GM23338 (cell line): ENCODE measurements at regions not wholly inside any gene's neighbourhood (a gene's known extent, or its start where the extent isn't known, plus 50 kb on each side); places are given as distances from the start of the nearest gene placed in this dataset.

Experiments used
- ATAC-seq: fragments of 200-7000 bp; cut with Tn5 transposase; 3 replicates; pipeline ENCODE4 v1.9.1; 2020
- DNase-seq: peaks from one replicate; pipeline ENCODE4 v3.0.0-alpha.2; 2015; ENCODE audit warnings: low spot score
- H2AFZ ChIP-seq: fragments of 200-600 bp; sonication (generic); 2 replicates; pipeline ENCODE4 v1.8.0; 2016; ENCODE audit warnings: antibody characterized with exemption, mild to moderate bottlenecking, moderate library complexity
- H3F3A ChIP-seq: fragments of 200-600 bp; sonication (generic); replicated peaks from 2 replicates; pipeline ENCODE4 v1.8.0; 2017; ENCODE audit warnings: antibody characterized with exemption, mixed run types, low read depth
- H3K27ac ChIP-seq: fragments of 200-600 bp; sonication (generic); 2 replicates; pipeline ENCODE4 v1.6.1; 2016; ENCODE audit warnings: low read depth
- H3K27me3 ChIP-seq: fragments of 200-600 bp; sonication (generic); 2 replicates; pipeline ENCODE4 v1.8.0; 2016; ENCODE audit warnings: mild to moderate bottlenecking, mixed run types, moderate library complexity; ENCODE audit not compliant: insufficient read depth
- H3K36me3 ChIP-seq: fragments of 200-600 bp; sonication (generic); 2 replicates; pipeline ENCODE4 v1.8.0; 2016; ENCODE audit warnings: mild to moderate bottlenecking; ENCODE audit not compliant: insufficient read depth
- H3K4me1 ChIP-seq: fragments of 200-600 bp; sonication (generic); 2 replicates; pipeline ENCODE4 v1.8.0; 2016; ENCODE audit warnings: mild to moderate bottlenecking, moderate library complexity; ENCODE audit not compliant: insufficient read depth
- H3K4me2 ChIP-seq: fragments of 200-600 bp; sonication (generic); 2 replicates; pipeline ENCODE4 v1.7.1; 2017; ENCODE audit warnings: mixed run types
- H3K4me3 ChIP-seq: fragments of 200-600 bp; sonication (generic); 2 replicates; pipeline ENCODE4 v1.6.1; 2016; ENCODE audit warnings: mixed run types
- H3K79me2 ChIP-seq: fragments of 200-600 bp; sonication (generic); replicated peaks from 2 replicates; pipeline ENCODE4 v1.8.0; 2017; ENCODE audit warnings: mild to moderate bottlenecking; ENCODE audit not compliant: insufficient read depth
- H3K9me2 ChIP-seq: fragments of 200-600 bp; sonication (generic); 2 replicates; pipeline ENCODE4 v1.8.0; 2017; ENCODE audit not compliant: insufficient read depth
- H4K20me1 ChIP-seq: fragments of 200-600 bp; sonication (generic); replicated peaks from 2 replicates; pipeline ENCODE4 v1.8.0; 2017; ENCODE audit warnings: mild to moderate bottlenecking; ENCODE audit not compliant: insufficient read depth
- H3K27ac Mint-ChIP-seq: 2 replicates; pipeline ENCODE4 v1.8.0; 2020; ENCODE audit warnings: inconsistent platforms, mild to moderate bottlenecking, moderate library complexity, mixed read lengths
- H3K27me3 Mint-ChIP-seq: 3 replicates; pipeline ENCODE4 v1.8.0; 2022; ENCODE audit warnings: low read depth, mild to moderate bottlenecking, moderate library complexity, mixed read lengths, inconsistent platforms; ENCODE audit not compliant: insufficient read depth, poor library complexity
- H3K36me3 Mint-ChIP-seq: 3 replicates; pipeline ENCODE4 v1.8.0; 2021; ENCODE audit warnings: low read depth, mild to moderate bottlenecking, inconsistent platforms, moderate library complexity, mixed read lengths
- H3K4me1 Mint-ChIP-seq: 3 replicates; pipeline ENCODE4 v1.8.0; 2020; ENCODE audit warnings: mild to moderate bottlenecking, inconsistent platforms, mixed read lengths
- H3K4me3 Mint-ChIP-seq: 3 replicates; pipeline ENCODE4 v1.8.0; 2021; ENCODE audit warnings: moderate library complexity, mild to moderate bottlenecking, inconsistent platforms, mixed read lengths
- H3K9me3 Mint-ChIP-seq: 3 replicates; pipeline ENCODE4 v1.8.0; 2020; ENCODE audit warnings: moderate library complexity, mild to moderate bottlenecking, inconsistent platforms, mixed read lengths
- EZH2 ChIP-seq: fragments of 200-600 bp; sonication (generic); IDR thresholded peaks from one replicate; pipeline ENCODE4 v1.8.0; 2017; ENCODE audit warnings: antibody characterized with exemption, mild to moderate bottlenecking, low read depth; ENCODE audit not compliant: unreplicated experiment
- ZNF114 ChIP-seq: fragments of 250-450 bp; sonication (Bioruptor Pico); IDR thresholded peaks from 2 replicates; pipeline ENCODE4 v1.5.0; 2020; ENCODE audit warnings: mild to moderate bottlenecking, moderate library complexity
- ZNF331 ChIP-seq: fragments of 250-450 bp; sonication (Bioruptor Pico); IDR thresholded peaks from 2 replicates; pipeline ENCODE4 v1.5.0; 2020; ENCODE audit warnings: low read depth, mild to moderate bottlenecking, moderate library complexity
- TF ChIP-seq, protein P1 (sequence below), 2 experiments: fragments of 200-600 bp in 1 of 2; sonication (generic) in 1 of 2; conservative IDR thresholded peaks; 2 replicates each; pipeline versions ENCODE4 v1.5.1 to v1.6.1; 2016 to 2017; ENCODE audit warnings: antibody characterized with exemption in 2 of 2, low read depth in 2 of 2, mild to moderate bottlenecking in 2 of 2, moderate library complexity in 1 of 2
- TF ChIP-seq, protein P2 (sequence below): fragments of 250-450 bp; sonication (Bioruptor Pico); IDR thresholded peaks from 2 replicates; pipeline ENCODE4 v1.5.0; 2020; ENCODE audit warnings: mild to moderate bottlenecking, moderate library complexity

DNA sequence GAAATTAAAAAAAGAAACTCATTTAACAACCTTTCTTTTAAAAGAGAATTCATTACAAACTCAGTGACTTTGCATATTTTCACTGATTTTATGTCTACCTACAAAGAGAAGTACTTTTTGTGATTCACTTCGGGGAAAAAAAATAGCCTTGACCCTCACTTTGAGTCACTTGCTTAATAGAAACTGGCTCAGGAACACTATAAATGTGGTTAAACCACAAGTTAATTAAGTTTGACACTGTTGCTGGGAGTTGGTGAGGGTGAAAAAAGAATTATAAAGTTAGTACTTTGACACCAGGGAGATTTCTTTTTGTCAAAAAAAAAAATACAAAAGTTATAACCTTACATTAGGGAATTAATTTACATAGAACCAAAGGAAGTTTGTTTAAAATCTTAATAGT is 810.9 kb downstream of the NR2F2 start:
- Histone ChIP-seq H3F3A (no peaks in the 10 kb centered on the region), H3K27ac (no peak overlapping the region), H3K79me2 (no peaks in the 10 kb centered on the region), H3K4me3 (no peak overlapping the region), H2AFZ (no peak overlapping the region), H3K27me3 (no peaks in the 10 kb centered on the region), H3K4me2 (no peak overlapping the region), H3K4me1 (no peaks in the 10 kb centered on the region), H3K9me2 (peaks cover 3% of the 10 kb centered on the region; the same call in 1 of the 2 replicates), H3K36me3 (no peaks in the 10 kb centered on the region), H4K20me1 (no peaks in the 10 kb centered on the region)
- Mint-ChIP-seq H3K27ac (no peak overlapping the region), H3K36me3 (no peaks in the 10 kb centered on the region), H3K4me1 (peaks cover 3% of the 10 kb centered on the region; the same call in 1 of the 3 replicates), H3K4me3 (no peak overlapping the region), H3K9me3 (no peaks in the 10 kb centered on the region), H3K27me3 (no peaks in the 10 kb centered on the region)
- DNase-seq (no peak), ATAC-seq (no peak)
- TF ChIP-seq ZNF114 (CRISPR knock-in tag) (no peak), ZNF331 (CRISPR knock-in tag) (no peak), EZH2 (no peak)
- TF ChIP-seq, protein P1, sequence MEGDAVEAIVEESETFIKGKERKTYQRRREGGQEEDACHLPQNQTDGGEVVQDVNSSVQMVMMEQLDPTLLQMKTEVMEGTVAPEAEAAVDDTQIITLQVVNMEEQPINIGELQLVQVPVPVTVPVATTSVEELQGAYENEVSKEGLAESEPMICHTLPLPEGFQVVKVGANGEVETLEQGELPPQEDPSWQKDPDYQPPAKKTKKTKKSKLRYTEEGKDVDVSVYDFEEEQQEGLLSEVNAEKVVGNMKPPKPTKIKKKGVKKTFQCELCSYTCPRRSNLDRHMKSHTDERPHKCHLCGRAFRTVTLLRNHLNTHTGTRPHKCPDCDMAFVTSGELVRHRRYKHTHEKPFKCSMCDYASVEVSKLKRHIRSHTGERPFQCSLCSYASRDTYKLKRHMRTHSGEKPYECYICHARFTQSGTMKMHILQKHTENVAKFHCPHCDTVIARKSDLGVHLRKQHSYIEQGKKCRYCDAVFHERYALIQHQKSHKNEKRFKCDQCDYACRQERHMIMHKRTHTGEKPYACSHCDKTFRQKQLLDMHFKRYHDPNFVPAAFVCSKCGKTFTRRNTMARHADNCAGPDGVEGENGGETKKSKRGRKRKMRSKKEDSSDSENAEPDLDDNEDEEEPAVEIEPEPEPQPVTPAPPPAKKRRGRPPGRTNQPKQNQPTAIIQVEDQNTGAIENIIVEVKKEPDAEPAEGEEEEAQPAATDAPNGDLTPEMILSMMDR (conservative IDR thresholded peaks at IDR 0.05; ENCODE audit: low read depth in 2 of 2): no peak

DNA sequence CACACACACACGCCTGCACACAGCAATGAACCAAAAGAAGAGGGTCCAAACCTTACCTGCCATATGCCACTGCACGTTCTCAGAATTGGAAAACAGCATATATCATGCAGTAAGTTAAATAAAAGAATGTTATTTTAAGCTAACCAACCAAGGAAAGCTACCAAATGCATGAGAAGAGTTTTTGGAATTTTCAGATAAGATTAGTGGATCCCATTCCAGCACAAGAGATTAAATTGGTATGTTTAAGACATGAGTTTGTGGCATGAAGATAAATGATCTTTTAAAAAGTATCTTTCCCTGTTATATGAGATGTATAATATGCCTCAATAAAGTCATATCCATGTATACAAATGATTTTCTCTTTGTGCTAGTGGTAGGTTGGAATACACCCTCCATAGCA is 811.4 kb downstream of the NR2F2 start:
- H3K27ac Mint-ChIP-seq: no peak overlapping the region
- H3K4me1 Mint-ChIP-seq: peaks cover 3% of the 10 kb centered on the region; the same call in 1 of the 3 replicates
- Histone ChIP-seq H3K4me1 (no peaks in the 10 kb centered on the region), H2AFZ (no peak overlapping the region), H3K79me2 (no peaks in the 10 kb centered on the region), H3F3A (no peaks in the 10 kb centered on the region), H3K27me3 (no peaks in the 10 kb centered on the region), H3K9me2 (no peaks in the 10 kb centered on the region; the same call in 1 of the 2 replicates), H3K4me2 (no peak overlapping the region), H4K20me1 (no peaks in the 10 kb centered on the region), H3K36me3 (no peaks in the 10 kb centered on the region), H3K27ac (no peak overlapping the region), H3K4me3 (no peak overlapping the region)
- no peaks in the 10 kb centered on the region for H3K36me3 Mint-ChIP-seq
- TF ChIP-seq, protein P2, sequence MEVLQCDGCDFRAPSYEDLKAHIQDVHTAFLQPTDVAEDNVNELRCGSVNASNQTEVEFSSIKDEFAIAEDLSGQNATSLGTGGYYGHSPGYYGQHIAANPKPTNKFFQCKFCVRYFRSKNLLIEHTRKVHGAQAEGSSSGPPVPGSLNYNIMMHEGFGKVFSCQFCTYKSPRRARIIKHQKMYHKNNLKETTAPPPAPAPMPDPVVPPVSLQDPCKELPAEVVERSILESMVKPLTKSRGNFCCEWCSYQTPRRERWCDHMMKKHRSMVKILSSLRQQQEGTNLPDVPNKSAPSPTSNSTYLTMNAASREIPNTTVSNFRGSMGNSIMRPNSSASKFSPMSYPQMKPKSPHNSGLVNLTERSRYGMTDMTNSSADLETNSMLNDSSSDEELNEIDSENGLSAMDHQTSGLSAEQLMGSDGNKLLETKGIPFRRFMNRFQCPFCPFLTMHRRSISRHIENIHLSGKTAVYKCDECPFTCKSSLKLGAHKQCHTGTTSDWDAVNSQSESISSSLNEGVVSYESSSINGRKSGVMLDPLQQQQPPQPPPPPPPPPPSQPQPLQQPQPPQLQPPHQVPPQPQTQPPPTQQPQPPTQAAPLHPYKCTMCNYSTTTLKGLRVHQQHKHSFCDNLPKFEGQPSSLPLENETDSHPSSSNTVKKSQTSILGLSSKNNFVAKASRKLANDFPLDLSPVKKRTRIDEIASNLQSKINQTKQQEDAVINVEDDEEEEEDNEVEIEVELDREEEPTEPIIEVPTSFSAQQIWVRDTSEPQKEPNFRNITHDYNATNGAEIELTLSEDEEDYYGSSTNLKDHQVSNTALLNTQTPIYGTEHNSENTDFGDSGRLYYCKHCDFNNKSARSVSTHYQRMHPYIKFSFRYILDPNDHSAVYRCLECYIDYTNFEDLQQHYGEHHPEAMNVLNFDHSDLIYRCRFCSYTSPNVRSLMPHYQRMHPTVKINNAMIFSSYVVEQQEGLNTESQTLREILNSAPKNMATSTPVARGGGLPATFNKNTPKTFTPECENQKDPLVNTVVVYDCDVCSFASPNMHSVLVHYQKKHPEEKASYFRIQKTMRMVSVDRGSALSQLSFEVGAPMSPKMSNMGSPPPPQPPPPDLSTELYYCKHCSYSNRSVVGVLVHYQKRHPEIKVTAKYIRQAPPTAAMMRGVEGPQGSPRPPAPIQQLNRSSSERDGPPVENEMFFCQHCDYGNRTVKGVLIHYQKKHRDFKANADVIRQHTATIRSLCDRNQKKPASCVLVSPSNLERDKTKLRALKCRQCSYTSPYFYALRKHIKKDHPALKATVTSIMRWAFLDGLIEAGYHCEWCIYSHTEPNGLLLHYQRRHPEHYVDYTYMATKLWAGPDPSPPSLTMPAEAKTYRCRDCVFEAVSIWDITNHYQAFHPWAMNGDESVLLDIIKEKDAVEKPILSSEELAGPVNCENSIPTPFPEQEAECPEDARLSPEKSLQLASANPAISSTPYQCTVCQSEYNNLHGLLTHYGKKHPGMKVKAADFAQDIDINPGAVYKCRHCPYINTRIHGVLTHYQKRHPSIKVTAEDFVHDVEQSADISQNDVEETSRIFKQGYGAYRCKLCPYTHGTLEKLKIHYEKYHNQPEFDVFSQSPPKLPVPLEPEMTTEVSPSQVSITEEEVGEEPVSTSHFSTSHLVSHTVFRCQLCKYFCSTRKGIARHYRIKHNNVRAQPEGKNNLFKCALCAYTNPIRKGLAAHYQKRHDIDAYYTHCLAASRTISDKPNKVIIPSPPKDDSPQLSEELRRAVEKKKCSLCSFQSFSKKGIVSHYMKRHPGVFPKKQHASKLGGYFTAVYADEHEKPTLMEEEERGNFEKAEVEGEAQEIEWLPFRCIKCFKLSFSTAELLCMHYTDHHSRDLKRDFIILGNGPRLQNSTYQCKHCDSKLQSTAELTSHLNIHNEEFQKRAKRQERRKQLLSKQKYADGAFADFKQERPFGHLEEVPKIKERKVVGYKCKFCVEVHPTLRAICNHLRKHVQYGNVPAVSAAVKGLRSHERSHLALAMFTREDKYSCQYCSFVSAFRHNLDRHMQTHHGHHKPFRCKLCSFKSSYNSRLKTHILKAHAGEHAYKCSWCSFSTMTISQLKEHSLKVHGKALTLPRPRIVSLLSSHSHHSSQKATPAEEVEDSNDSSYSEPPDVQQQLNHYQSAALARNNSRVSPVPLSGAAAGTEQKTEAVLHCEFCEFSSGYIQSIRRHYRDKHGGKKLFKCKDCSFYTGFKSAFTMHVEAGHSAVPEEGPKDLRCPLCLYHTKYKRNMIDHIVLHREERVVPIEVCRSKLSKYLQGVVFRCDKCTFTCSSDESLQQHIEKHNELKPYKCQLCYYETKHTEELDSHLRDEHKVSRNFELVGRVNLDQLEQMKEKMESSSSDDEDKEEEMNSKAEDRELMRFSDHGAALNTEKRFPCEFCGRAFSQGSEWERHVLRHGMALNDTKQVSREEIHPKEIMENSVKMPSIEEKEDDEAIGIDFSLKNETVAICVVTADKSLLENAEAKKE (CRISPR knock-in tag): no peak
- H3K27me3 Mint-ChIP-seq: no peaks in the 10 kb centered on the region
- ATAC-seq: no peak
- no peak for DNase-seq
- no peaks in the 10 kb centered on the region for H3K9me3 Mint-ChIP-seq
- H3K4me3 Mint-ChIP-seq: no peak overlapping the region
